ENCODE measurements at regions not wholly inside any gene's neighbourhood (a gene's known extent, or its start where the extent isn't known, plus 50 kb on each side); places are given as distances from the start of the nearest gene placed in this dataset.

- no peak overlapping the region for H3K4me2 ChIP-seq (ENCODE audit: low read length)
- no peak for TF ChIP-seq CTCF (IDR thresholded peaks at IDR 0.05)
Observed at GRCh38 chr11:31919175-31919574, 108.1 kb upstream of the PAX6 start.

GRCh38 chr11:31915867-31916266, 104.7 kb upstream of the PAX6 start:
- Histone ChIP-seq H3K27me3 (ENCODE audit: control insufficient read depth, insufficient read depth, low read length) (no peaks in the 10 kb centered on the region), H3K9ac (no peak overlapping the region), H3K4me2 (ENCODE audit: low read length) (no peak overlapping the region), H3K79me2 (no peaks in the 10 kb centered on the region), H3K4me3 (ENCODE audit: low read depth, low read length) (no peak overlapping the region), H3K9me3 (ENCODE audit: control insufficient read depth, low read length) (no peaks in the 10 kb centered on the region), H3K36me3 (ENCODE audit: control insufficient read depth, insufficient read depth, low read length) (no peaks in the 10 kb centered on the region), H2AFZ (no peak overlapping the region), H3K27ac (no peak overlapping the region), H3K4me1 (no peaks in the 10 kb centered on the region)
- no peak for TF ChIP-seq CTCF (IDR thresholded peaks at IDR 0.05)

More at GRCh38 chr11:31919175-31919574, 108.1 kb upstream of the PAX6 start:
- no peak overlapping the region for H3K27ac ChIP-seq
- H3K27me3 ChIP-seq (ENCODE audit: control insufficient read depth, insufficient read depth, low read length), result no peaks in the 10 kb centered on the region
- no peak overlapping the region for H3K9ac ChIP-seq
- H3K4me3 ChIP-seq (ENCODE audit: low read depth, low read length), result no peak overlapping the region
- no peaks in the 10 kb centered on the region for H3K4me1 ChIP-seq
- no peaks in the 10 kb centered on the region for H3K36me3 ChIP-seq (ENCODE audit: control insufficient read depth, insufficient read depth, low read length)
- H3K79me2 ChIP-seq, result no peaks in the 10 kb centered on the region
- no peak overlapping the region for H2AFZ ChIP-seq
- H3K9me3 ChIP-seq (ENCODE audit: control insufficient read depth, low read length), result no peaks in the 10 kb centered on the region

- no peak overlapping the region for H3K9ac ChIP-seq
- H3K27ac ChIP-seq, result no peak overlapping the region
- no peaks in the 10 kb centered on the region for H3K36me3 ChIP-seq (ENCODE audit: control insufficient read depth, insufficient read depth, low read length)
- no peaks in the 10 kb centered on the region for H3K4me1 ChIP-seq
- H3K27me3 ChIP-seq (ENCODE audit: control insufficient read depth, insufficient read depth, low read length), result no peaks in the 10 kb centered on the region
- H3K4me2 ChIP-seq (ENCODE audit: low read length), result no peak overlapping the region
- H2AFZ ChIP-seq, result no peak overlapping the region
- H3K79me2 ChIP-seq, result no peaks in the 10 kb centered on the region
- TF ChIP-seq CTCF (IDR thresholded peaks at IDR 0.05), result no peak
- no peak overlapping the region for H3K4me3 ChIP-seq (ENCODE audit: low read depth, low read length)
- no peaks in the 10 kb centered on the region for H3K9me3 ChIP-seq (ENCODE audit: control insufficient read depth, low read length)
Observed at GRCh38 chr11:31913985-31914384, 102.9 kb upstream of the PAX6 start.

GRCh38 chr11:31912808-31913207, 101.7 kb upstream of the PAX6 start:
- no peaks in the 10 kb centered on the region for H3K27me3 ChIP-seq (ENCODE audit: control insufficient read depth, insufficient read depth, low read length)
- no peak overlapping the region for H3K4me3 ChIP-seq (ENCODE audit: low read depth, low read length)
- H3K36me3 ChIP-seq (ENCODE audit: control insufficient read depth, insufficient read depth, low read length), result no peaks in the 10 kb centered on the region
- no peaks in the 10 kb centered on the region for H3K4me1 ChIP-seq
- no peak overlapping the region for H3K4me2 ChIP-seq (ENCODE audit: low read length)
- no peaks in the 10 kb centered on the region for H3K79me2 ChIP-seq
- no peaks in the 10 kb centered on the region for H3K9me3 ChIP-seq (ENCODE audit: control insufficient read depth, low read length)
- H2AFZ ChIP-seq, result no peak overlapping the region
- H3K27ac ChIP-seq, result no peak overlapping the region
- no peak for TF ChIP-seq CTCF (IDR thresholded peaks at IDR 0.05)
- no peak overlapping the region for H3K9ac ChIP-seq

- H3K79me2 ChIP-seq, result no peaks in the 10 kb centered on the region
- no peak overlapping the region for H3K27ac ChIP-seq
- H3K27me3 ChIP-seq (ENCODE audit: control insufficient read depth, insufficient read depth, low read length), result no peaks in the 10 kb centered on the region
- no peak overlapping the region for H3K4me2 ChIP-seq (ENCODE audit: low read length)
- H3K4me1 ChIP-seq, result no peaks in the 10 kb centered on the region
- no peak overlapping the region for H2AFZ ChIP-seq
- H3K36me3 ChIP-seq (ENCODE audit: control insufficient read depth, insufficient read depth, low read length), result no peaks in the 10 kb centered on the region
- TF ChIP-seq CTCF (IDR thresholded peaks at IDR 0.05), result no peak
- H3K4me3 ChIP-seq (ENCODE audit: low read depth, low read length), result no peak overlapping the region
- no peaks in the 10 kb centered on the region for H3K9me3 ChIP-seq (ENCODE audit: control insufficient read depth, low read length)
- H3K9ac ChIP-seq, result no peak overlapping the region
Observed at GRCh38 chr11:31910950-31911576, 99.9 kb upstream of the PAX6 start.

Data from parathyroid adenoma (tissue), 2 donors.